Skeletal muscle tissue (tissue), 3 donors: ENCODE measurements at regions not wholly inside any gene's neighbourhood (a gene's known extent, or its start where the extent isn't known, plus 50 kb on each side); places are given as distances from the start of the nearest gene placed in this dataset.

ENCODE experiments used
- H3K27ac ChIP-seq: one replicate; pipeline ENCODE4 v1.7.0; 2013; ENCODE audit warnings: mild to moderate bottlenecking, low read depth, low read length, inconsistent platforms
- H3K27me3 ChIP-seq, 3 donors: one replicate each; pipeline ENCODE4 v1.7.0; 2013; ENCODE audit warnings: low read length in 3 of 3; ENCODE audit not compliant: control insufficient read depth in 3 of 3, insufficient read depth in 3 of 3
- H3K36me3 ChIP-seq, 3 donors: one replicate each; pipeline ENCODE4 v1.7.0; 2013; ENCODE audit warnings: low read length in 3 of 3; ENCODE audit not compliant: control insufficient read depth in 3 of 3, insufficient read depth in 3 of 3
- H3K4me1 ChIP-seq, 3 donors: one replicate each; pipeline ENCODE4 v1.7.0; 2013; ENCODE audit warnings: low read length in 3 of 3, mild to moderate bottlenecking in 3 of 3; ENCODE audit not compliant: control insufficient read depth in 3 of 3, insufficient read depth in 3 of 3
- H3K4me3 ChIP-seq, 3 donors: one replicate each; pipeline ENCODE4 v1.7.0; 2013; ENCODE audit warnings: low read length in 3 of 3
- H3K9ac ChIP-seq, 3 donors: one replicate each; pipeline ENCODE4 v1.7.0; 2013; ENCODE audit warnings: low read length in 3 of 3, mild to moderate bottlenecking in 3 of 3, moderate library complexity in 2 of 3, low read depth in 1 of 3
- H3K9me3 ChIP-seq, 3 donors: one replicate each; pipeline ENCODE4 v1.7.0; 2013; ENCODE audit warnings: low read length in 3 of 3; ENCODE audit not compliant: control insufficient read depth in 3 of 3
- donor health status: Osteomylitis.

DNA sequence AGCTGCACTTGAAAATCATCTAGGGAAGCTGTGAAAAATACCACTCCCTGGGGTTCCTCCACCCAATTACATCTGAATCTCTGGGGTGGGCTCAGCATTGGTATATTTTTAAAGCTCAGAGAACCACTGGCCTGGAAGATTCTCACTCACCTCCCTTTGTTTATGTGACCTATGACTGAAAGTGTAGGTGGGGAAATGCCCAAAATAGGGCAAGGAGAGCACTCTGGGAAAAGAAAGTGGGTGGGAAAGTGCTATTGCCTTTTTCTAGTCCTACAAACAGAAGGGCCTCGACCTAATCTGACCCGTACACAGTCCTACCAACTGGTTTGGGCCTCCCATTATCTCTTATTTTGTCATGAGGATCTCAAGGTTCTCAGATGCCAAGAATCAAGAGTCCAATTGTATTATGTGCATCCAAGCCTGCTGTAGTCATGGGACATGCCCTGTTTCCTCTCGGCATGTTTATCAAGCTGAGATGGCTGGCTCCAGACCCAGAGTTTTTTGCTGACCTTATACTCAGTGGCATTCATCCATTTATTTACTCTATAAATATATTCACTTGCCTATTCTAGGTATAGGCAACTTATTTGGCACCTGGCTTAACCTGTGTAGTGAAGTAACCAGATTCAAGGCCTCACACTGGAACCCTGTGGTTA lies 483.7 kb downstream of the ENC1 start:
- H3K27me3 ChIP-seq: no peaks in the 10 kb centered on the region

GRCh38 chr5:74155501-74155900 lies 485.0 kb downstream of the ENC1 start:
- no peaks in the 10 kb centered on the region for H3K4me1 ChIP-seq
- no peak overlapping the region for H3K9ac ChIP-seq
- no peak overlapping the region for H3K4me3 ChIP-seq
- H3K27ac ChIP-seq: no peak overlapping the region
- H3K27me3 ChIP-seq: no peaks in the 10 kb centered on the region
- H3K36me3 ChIP-seq: no peaks in the 10 kb centered on the region
- no peaks in the 10 kb centered on the region for H3K9me3 ChIP-seq

More for the DNA sequence above, 483.7 kb downstream of the ENC1 start:
- H3K27ac ChIP-seq: no peak overlapping the region
- H3K4me3 ChIP-seq: no peak overlapping the region
- no peak overlapping the region for H3K9ac ChIP-seq
- no peaks in the 10 kb centered on the region for H3K4me1 ChIP-seq
- H3K36me3 ChIP-seq: no peaks in the 10 kb centered on the region
- H3K9me3 ChIP-seq: no peaks in the 10 kb centered on the region

GRCh38 chr5:74154526-74154925 lies 486.0 kb downstream of the ENC1 start:
- H3K9ac ChIP-seq: no peak overlapping the region
- no peaks in the 10 kb centered on the region for H3K36me3 ChIP-seq
- no peaks in the 10 kb centered on the region for H3K9me3 ChIP-seq
- no peak overlapping the region for H3K4me3 ChIP-seq
- no peak overlapping the region for H3K27ac ChIP-seq
- H3K27me3 ChIP-seq: no peaks in the 10 kb centered on the region
- H3K4me1 ChIP-seq: no peaks in the 10 kb centered on the region

- peaks cover 0 to 1% (median 0%) of the 10 kb centered on the region in 3 donors for H3K4me1 ChIP-seq
- no peak overlapping the region for H3K9ac ChIP-seq
- no peak overlapping the region for H3K4me3 ChIP-seq
- no peaks in the 10 kb centered on the region for H3K36me3 ChIP-seq
- H3K27ac ChIP-seq: no peak overlapping the region
- no peaks in the 10 kb centered on the region for H3K9me3 ChIP-seq
- H3K27me3 ChIP-seq: no peaks in the 10 kb centered on the region
Measured at GRCh38 chr5:74153255-74153790, 487.2 kb downstream of the ENC1 start.

DNA sequence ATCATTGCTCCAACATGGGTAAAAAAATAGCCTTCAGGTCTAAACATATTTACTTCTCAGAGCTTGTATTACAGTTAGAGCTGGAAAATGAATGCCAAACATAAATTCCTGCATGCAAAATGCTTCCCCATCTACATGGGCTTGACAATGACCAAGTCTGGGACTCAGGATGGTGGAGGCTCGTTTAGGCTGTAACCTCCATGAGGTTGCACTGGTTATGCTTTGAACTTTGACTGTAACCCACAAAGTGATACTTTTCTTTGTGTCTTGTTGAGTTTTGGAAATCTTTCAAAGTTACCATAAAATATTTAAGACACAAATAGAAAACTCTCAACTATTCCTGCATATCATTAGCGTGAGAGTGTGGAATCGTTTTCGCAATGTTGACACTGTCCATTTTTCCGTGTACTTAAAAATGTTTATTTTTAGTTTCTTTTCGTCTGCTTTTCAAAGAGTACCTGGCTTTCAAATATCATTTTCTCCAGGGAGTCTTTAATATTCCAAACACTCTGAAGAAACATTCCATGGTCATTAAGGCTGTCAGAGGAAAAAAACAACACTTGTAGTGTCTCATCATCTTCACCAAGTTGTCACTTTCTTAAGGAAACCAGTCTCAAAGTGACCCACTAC lies 487.8 kb downstream of the ENC1 start:
- Histone ChIP-seq H3K27ac (no peak overlapping the region), H3K9me3 (no peaks in the 10 kb centered on the region), H3K4me3 (no peak overlapping the region), H3K9ac (no peak overlapping the region), H3K27me3 (no peaks in the 10 kb centered on the region), H3K36me3 (no peaks in the 10 kb centered on the region), H3K4me1 (peaks cover 0 to 5% (median 5%) of the 10 kb centered on the region in 3 donors)

- Histone ChIP-seq H3K27ac (no peak overlapping the region), H3K9ac (no peak overlapping the region), H3K27me3 (no peaks in the 10 kb centered on the region), H3K9me3 (no peaks in the 10 kb centered on the region), H3K4me1 (peaks cover 0 to 5% (median 5%) of the 10 kb centered on the region in 3 donors), H3K36me3 (no peaks in the 10 kb centered on the region), H3K4me3 (no peak overlapping the region)
Measured at GRCh38 chr5:74152136-74152535, 488.4 kb downstream of the ENC1 start.

- Histone ChIP-seq H3K27me3 (no peaks in the 10 kb centered on the region), H3K4me1 (peaks cover 0 to 5% (median 5%) of the 10 kb centered on the region in 3 donors), H3K36me3 (no peaks in the 10 kb centered on the region), H3K9ac (no peak overlapping the region), H3K9me3 (no peaks in the 10 kb centered on the region), H3K27ac (no peak overlapping the region), H3K4me3 (no peak overlapping the region)
Measured at GRCh38 chr5:74149395-74149794, 491.1 kb downstream of the ENC1 start.

- Histone ChIP-seq H3K9me3 (no peaks in the 10 kb centered on the region), H3K36me3 (no peaks in the 10 kb centered on the region), H3K27ac (no peak overlapping the region), H3K27me3 (no peaks in the 10 kb centered on the region), H3K9ac (no peak overlapping the region), H3K4me3 (no peak overlapping the region), H3K4me1 (peaks cover 0 to 5% (median 5%) of the 10 kb centered on the region in 3 donors)
Measured at GRCh38 chr5:74148321-74148720, 492.2 kb downstream of the ENC1 start.

DNA sequence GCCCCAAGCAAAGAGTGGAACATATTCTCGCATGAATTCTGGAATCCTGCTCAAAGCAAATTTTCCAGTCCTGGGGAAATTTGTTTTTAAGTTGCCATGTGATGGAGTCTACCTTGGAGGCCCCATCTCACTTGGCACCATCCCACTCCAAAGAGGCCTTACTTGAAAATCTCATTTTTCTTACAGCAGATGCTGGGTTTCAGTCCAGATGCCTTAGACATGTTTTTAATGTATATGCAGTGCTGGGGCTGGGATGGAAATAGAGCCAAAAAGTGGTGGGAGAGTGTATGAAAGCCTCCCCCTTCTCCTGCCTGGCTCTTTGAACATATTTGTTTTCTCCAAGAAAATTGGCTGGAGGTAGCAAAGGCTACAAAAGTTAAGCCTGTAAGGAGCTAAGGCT lies 493.7 kb downstream of the ENC1 start:
- H3K27ac ChIP-seq: no peak overlapping the region

GRCh38 chr5:74145951-74146350 lies 494.6 kb downstream of the ENC1 start:
- no peak overlapping the region for H3K27ac ChIP-seq
- no peaks in the 10 kb centered on the region for H3K27me3 ChIP-seq
- H3K36me3 ChIP-seq: no peaks in the 10 kb centered on the region
- H3K4me1 ChIP-seq: peaks cover 0 to 5% (median 5%) of the 10 kb centered on the region in 3 donors
- H3K9me3 ChIP-seq: no peaks in the 10 kb centered on the region
- H3K9ac ChIP-seq: no peak overlapping the region
- no peak overlapping the region for H3K4me3 ChIP-seq

More for the DNA sequence above, 493.7 kb downstream of the ENC1 start:
- Histone ChIP-seq H3K4me1 (peaks cover 0 to 5% (median 5%) of the 10 kb centered on the region in 3 donors), H3K9me3 (no peaks in the 10 kb centered on the region), H3K9ac (no peak overlapping the region), H3K4me3 (no peak overlapping the region), H3K27me3 (no peaks in the 10 kb centered on the region), H3K36me3 (no peaks in the 10 kb centered on the region)
